ENCODE measurements at regions not wholly inside any gene's neighbourhood (a gene's known extent, or its start where the extent isn't known, plus 50 kb on each side); places are given as distances from the start of the nearest gene placed in this dataset.
"Not testable (repeated sequence)": the region's sequence is repeated elsewhere in the genome, so short reads cannot be mapped to it uniquely, and the experiment has no call there.

GRCh38 chr5:24271702-24272118 is 373.1 kb downstream of the CDH10 start:
- not testable (repeated sequence) for DNase-seq

DNA sequence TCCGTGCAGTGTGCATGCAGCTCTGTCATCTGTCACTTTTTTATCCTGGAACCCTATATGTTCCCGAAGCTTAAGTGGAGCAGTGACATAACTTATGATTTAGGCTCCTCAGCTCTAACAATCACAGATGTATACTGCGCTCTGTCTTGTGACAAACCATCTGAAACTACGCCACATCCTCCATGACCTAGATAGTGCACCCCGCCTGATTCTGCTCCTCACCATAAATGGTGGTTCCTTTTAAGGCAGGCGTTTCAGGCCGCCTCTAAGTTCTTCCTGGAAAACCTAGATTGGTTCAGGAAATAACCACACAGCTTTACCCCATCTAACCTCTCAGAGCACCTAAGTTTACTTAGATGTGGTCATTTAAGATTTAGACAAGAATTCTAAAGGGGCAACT is 372.0 kb downstream of the CDH10 start:
- DNase-seq = no peak

- DNase-seq = no peak
Observed at GRCh38 chr5:24280215-24280614, 364.6 kb downstream of the CDH10 start.

DNA sequence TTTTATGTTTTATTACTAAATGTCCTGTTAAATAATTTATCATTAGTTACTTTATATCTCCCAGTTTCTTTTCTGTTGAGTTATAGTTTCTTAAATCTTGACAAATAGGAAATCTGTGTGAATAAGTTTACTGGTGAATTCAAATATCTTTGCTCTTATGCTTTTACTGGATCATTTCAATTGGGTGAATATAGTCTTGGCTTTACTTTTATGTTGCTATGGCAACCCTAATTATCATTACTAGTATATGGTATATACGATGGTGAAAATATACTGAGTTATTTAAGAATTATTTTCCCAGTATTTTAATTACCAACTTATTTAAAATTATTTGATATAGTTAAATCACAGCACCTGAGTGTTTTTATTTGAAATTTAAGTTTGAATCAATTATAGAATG is 363.0 kb downstream of the CDH10 start:
- no peak for DNase-seq

- DNase-seq = no peak
Observed at GRCh38 chr5:24289582-24290335, 355.0 kb downstream of the CDH10 start.

GRCh38 chr5:24290536-24290935 is 354.2 kb downstream of the CDH10 start:
- DNase-seq = no peak

- no peak for DNase-seq
Observed at GRCh38 chr5:24291916-24292315, 352.9 kb downstream of the CDH10 start.

DNA sequence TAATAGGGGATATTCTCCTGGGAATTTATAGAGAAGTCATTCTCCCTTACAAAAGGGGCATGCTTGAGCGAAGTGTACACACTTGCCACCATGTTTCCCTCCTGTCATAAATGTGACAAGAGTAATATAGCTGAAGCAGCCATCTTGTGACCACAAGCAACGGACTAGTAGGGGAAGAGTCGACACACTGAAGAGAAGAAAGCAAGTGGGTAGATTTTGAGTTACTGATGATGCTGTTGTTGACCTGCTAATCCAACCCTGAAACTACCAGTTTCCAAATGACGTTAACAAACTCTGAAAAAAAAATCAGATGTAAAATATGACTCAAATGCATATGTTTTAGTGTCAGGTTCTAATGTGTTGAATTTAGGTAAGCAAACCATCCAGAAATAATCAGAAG is 350.4 kb downstream of the CDH10 start:
- no peak for DNase-seq

DNA sequence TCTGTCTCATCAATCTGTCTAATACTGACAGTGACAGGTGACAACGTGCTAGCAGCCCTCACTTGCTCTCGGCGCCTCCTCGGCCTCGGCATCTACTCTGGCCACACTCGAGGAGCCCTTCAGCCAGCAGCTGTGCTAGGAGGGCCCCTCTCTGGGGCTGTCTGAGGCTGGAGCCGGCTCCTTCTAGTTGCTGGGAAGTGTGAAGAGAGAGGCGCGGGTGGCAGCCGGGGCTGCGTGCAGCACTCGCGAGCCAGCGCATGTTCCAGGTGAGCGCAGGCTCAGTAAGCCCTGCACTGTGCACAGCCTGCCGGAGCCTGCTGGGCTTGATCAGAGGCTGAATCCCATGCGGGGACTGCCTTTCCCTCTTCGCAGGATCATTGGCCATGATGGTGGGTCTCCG is 330.7 kb downstream of the CDH10 start:
- DNase-seq = no peak

DNA sequence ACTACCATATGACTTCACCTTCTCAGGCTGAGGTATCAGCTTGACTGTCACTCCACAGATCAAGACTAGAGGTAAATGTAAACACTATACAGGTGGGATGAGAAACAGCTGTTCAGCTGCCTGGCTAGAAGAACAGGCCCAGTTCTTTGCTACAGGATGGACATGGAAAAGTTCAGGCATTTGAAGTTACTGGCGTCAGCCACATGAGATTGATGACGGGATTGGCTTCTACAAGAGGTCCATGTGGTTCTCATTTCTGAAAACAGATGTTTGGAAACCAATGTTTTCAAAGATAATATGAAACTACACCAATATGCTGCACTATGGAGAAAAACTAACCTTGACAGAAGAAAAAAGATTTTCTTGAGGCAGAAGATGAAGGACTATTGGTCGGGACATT is 324.1 kb downstream of the CDH10 start:
- no peak for DNase-seq

GRCh38 chr5:24325306-24325832 is 319.4 kb downstream of the CDH10 start:
- no peak for DNase-seq

DNA sequence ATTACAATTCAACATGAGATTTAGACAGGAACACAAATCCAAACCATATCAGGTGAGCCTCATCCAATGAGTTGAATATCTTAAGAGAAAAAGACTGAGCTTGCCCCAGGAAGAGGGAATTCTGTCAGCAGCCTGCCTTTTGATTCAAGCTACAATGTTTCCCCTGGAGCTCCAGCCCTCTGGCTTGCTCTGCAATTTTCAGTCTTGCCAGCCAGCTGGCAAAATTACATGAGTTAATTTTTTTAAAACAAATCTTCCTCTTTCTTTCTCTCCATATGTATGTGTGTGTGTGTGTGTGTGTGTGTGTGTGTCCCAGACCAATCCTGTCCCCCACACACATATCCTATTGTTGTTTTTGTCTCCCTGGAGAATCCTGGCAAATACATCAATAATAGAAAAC is 313.2 kb downstream of the CDH10 start:
- DNase-seq = no peak

DNA sequence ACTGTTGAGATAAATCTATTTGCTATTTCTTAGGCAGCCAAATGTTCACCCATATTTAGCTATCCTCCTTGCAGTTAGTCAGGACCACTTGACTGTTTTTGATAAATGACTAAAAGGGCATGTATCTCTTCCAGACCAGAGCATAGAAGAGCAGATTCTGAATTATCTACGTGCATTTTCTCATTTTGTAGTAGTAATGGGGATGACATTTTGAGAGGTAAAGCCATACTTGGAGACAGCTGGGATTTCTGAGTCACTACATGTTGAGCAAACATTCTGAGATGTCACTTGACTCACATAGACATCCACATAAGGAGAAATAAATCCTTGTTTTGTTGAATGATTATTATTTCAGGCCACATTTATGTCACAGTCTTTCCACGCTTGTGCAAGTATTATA is 297.6 kb downstream of the CDH10 start:
- no peak for DNase-seq

- DNase-seq = no peak
Observed at GRCh38 chr5:24351285-24351684, 293.5 kb downstream of the CDH10 start.

- no peak for DNase-seq
Observed at GRCh38 chr5:24353016-24353415, 291.8 kb downstream of the CDH10 start.

GRCh38 chr5:24353611-24354010 is 291.2 kb downstream of the CDH10 start:
- no peak for DNase-seq

GRCh38 chr5:24363789-24364481 is 280.8 kb downstream of the CDH10 start:
- peak; percentile 68 for DNase-seq

GRCh38 chr5:24364711-24365110 is 280.1 kb downstream of the CDH10 start:
- DNase-seq = peak; percentile 27

DNA sequence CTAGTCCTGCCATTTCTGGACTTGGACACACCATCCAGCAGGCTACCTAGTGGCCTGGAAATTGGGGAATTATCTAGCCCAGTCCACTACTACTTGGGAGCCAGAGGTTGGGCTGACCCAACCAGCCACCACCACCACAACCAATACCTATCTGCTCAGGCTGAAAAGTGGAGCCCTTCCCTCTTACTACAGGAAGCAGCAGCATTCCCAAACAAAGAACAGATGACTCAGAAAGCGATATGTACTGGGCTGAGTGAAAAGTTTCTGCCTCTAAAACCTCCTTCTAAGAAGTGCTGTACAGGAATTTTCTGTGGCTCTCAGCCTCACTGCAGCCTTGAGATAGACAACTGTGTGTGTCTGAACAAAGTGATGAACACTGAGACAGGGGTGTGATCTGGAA is 279.4 kb downstream of the CDH10 start:
- no peak for DNase-seq

GRCh38 chr5:24367216-24367615 is 277.6 kb downstream of the CDH10 start:
- no peak for DNase-seq

DNA sequence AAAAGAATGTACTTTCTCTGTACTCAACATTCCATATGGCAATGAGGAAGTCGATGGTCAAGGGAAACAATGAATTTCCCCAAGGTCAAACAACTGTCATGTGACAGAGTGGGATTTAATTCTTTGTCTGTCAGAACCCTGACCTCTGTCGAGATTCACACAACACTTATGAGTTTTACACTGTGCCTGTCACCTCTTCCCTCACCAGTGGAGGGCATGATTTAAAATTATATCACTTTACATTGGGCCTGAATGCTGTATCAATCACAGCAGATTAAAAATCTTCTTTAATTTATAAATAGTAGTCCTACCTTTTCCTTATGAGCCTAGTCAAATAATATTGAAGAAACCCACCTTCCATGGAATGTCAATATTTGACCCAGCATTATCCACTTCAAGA is 276.7 kb downstream of the CDH10 start:
- DNase-seq = no peak

DNA sequence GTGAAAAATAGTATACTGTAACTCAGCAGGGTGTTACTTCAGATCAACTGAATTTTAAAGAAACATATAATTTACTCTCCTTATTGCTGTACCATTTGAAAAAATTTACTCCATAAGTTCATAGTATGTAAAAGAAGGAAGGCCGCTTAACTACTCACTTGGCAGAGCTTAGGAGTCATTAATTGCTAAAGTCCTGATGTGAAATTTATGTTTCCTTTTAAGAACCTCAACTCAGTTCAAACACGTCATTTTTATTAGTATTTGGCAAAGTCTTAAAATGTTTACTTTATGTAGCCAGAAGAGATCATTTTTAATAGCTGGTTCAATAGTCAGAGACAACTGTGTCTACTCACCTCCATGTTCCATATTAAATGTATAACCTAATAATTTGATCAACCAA is 268.6 kb downstream of the CDH10 start:
- DNase-seq = no peak

- no peak for DNase-seq
Observed at GRCh38 chr5:24376616-24377015, 268.2 kb downstream of the CDH10 start.

- DNase-seq = no peak
Observed at GRCh38 chr5:24381861-24382489, 262.8 kb downstream of the CDH10 start.

Data from femur (tissue), 1 donor.